Adrenal gland (tissue), 5 donors: ENCODE measurements at regions not wholly inside any gene's neighbourhood (a gene's known extent, or its start where the extent isn't known, plus 50 kb on each side); places are given as distances from the start of the nearest gene placed in this dataset.

Source experiments
- POLR2A ChIP-seq, 2 donors: fragments of 450-650 bp; IDR thresholded peaks; one replicate each; pipeline ENCODE4 v1.6.1; 2017; ENCODE audit warnings: antibody characterized with exemption in 2 of 2, mild to moderate bottlenecking in 2 of 2, moderate library complexity in 1 of 2
- TF ChIP-seq, protein P1 (sequence below), 6 experiments: fragments of 450-650 bp in 4 of 6; fragments of 200-600 bp in 2 of 6; sonication (generic) in 1 of 6; IDR thresholded peaks; 1 replicate in 5 of 6; 2 replicates in 1 of 6; pipeline versions ENCODE4 v1.5.1 to v1.8.0; 2016 to 2021; ENCODE audit warnings: antibody characterized with exemption in 6 of 6, mild to moderate bottlenecking in 2 of 6, moderate library complexity in 1 of 6
- donor health status: DM: no; HTN: no; CAD: no.

DNA sequence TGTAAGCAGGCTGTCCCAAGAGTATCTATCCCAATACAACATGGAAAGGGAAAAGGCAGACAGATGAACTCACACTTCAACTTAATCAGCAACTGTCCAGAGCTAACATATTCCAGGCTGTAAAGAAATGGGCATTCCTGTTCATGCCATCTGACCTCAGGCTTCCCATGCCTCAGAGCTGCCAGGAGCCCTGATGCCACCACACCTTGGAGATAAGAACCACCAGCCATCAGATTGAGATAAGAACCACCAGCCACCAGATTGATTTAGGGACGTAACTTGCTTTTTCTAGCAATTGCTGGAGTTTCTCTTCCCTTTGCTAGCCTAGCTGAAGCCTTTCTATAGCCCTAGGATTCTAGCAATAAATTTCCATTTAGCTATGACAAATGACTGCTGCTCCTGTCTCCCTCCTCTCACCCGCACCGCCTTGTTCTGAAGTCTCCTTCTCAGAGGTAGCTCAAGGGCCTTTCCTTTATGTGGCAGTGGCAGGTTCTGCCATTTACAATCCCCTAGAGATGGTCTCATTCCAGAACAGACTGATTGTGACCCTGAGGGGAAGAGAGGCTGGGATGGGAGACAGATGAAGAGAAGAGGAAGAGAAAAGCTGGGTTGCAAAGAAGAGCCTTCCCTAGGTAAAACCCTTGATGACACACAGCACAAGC, 88.0 kb upstream of the CTTNBP2NL start:
- TF ChIP-seq, protein P1, sequence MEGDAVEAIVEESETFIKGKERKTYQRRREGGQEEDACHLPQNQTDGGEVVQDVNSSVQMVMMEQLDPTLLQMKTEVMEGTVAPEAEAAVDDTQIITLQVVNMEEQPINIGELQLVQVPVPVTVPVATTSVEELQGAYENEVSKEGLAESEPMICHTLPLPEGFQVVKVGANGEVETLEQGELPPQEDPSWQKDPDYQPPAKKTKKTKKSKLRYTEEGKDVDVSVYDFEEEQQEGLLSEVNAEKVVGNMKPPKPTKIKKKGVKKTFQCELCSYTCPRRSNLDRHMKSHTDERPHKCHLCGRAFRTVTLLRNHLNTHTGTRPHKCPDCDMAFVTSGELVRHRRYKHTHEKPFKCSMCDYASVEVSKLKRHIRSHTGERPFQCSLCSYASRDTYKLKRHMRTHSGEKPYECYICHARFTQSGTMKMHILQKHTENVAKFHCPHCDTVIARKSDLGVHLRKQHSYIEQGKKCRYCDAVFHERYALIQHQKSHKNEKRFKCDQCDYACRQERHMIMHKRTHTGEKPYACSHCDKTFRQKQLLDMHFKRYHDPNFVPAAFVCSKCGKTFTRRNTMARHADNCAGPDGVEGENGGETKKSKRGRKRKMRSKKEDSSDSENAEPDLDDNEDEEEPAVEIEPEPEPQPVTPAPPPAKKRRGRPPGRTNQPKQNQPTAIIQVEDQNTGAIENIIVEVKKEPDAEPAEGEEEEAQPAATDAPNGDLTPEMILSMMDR (IDR thresholded peaks at IDR 0.05): no peak
- no peak for TF ChIP-seq POLR2A (IDR thresholded peaks at IDR 0.05)
